Upper lobe of left lung (tissue), 6 donors: ENCODE measurements at regions not wholly inside any gene's neighbourhood (a gene's known extent, or its start where the extent isn't known, plus 50 kb on each side); places are given as distances from the start of the nearest gene placed in this dataset.

ENCODE experiments used
- ATAC-seq, 2 donors: fragments of 200-7000 bp; cut with Tn5 transposase; one replicate each; pipeline ENCODE4 v1.9.1; 2022; ENCODE audit warnings: mild to moderate bottlenecking in 2 of 2, moderate library complexity in 2 of 2; ENCODE audit not compliant: low FRiP score in 2 of 2
- DNase-seq, 2 donors: peaks; one replicate each; pipeline ENCODE4 v3.0.0-alpha.2; 2019 to 2020
- H3K27ac ChIP-seq, 4 donors: fragments of 200-600 bp; sonication (generic); one replicate each; pipeline ENCODE4 v1.5.1; 2016 to 2019
- H3K27me3 ChIP-seq, 4 donors: fragments of 200-600 bp; sonication (generic); one replicate each; pipeline ENCODE4 v1.5.1; 2017 to 2019
- H3K36me3 ChIP-seq, 4 donors: fragments of 200-600 bp; sonication (generic); one replicate each; pipeline ENCODE4 v1.5.1; 2016 to 2019
- H3K4me1 ChIP-seq, 4 donors: fragments of 200-600 bp; sonication (generic); one replicate each; pipeline ENCODE4 v1.5.1; 2018 to 2019
- H3K4me3 ChIP-seq, 4 donors: fragments of 200-600 bp; sonication (generic); one replicate each; pipeline ENCODE4 v1.5.1; 2017 to 2019; ENCODE audit warnings: mild to moderate bottlenecking in 2 of 4, moderate library complexity in 1 of 4
- H3K9me3 ChIP-seq, 4 donors: fragments of 200-600 bp; sonication (generic); one replicate each; pipeline ENCODE4 v1.5.1; 2018 to 2019
- EP300 ChIP-seq, 4 donors: sonication (generic); formaldehyde crosslinking; IDR thresholded peaks; one replicate each; pipeline ENCODE4 v1.5.1; 2017; ENCODE audit warnings: antibody characterized with exemption in 4 of 4, control low read depth in 2 of 4
- POLR2A ChIP-seq, 4 donors: fragments of 450-650 bp; IDR thresholded peaks; one replicate each; pipeline ENCODE4 v1.5.1; 2016 to 2017; ENCODE audit warnings: antibody characterized with exemption in 4 of 4, mild to moderate bottlenecking in 2 of 4
- POLR2AphosphoS5 ChIP-seq, 2 donors: sonication (generic); formaldehyde crosslinking; IDR thresholded peaks; one replicate each; pipeline ENCODE4 v1.5.1; 2017; ENCODE audit warnings: antibody characterized with exemption in 2 of 2
- WGBS, 2 donors: methylation state at CpG; one replicate each; pipeline ENCODE4 v1.1.5; 2017 to 2018; 5-methylcytosine and 5-hydroxymethylcytosine counted together
- TF ChIP-seq, protein P1 (sequence below), 6 experiments: fragments of 450-650 bp in 4 of 6; fragments of 200-600 bp in 2 of 6; sonication (generic) in 2 of 6; IDR thresholded peaks; one replicate each; pipeline ENCODE4 v1.5.1; 2016 to 2019; ENCODE audit warnings: antibody characterized with exemption in 6 of 6
- donor health status: DM: no; HTN: no; CAD: no; lungs with moderate emphysema.
- donor health status: DM: no; HTN: yes; CAD: no; lungs with severe emphysema.

DNA sequence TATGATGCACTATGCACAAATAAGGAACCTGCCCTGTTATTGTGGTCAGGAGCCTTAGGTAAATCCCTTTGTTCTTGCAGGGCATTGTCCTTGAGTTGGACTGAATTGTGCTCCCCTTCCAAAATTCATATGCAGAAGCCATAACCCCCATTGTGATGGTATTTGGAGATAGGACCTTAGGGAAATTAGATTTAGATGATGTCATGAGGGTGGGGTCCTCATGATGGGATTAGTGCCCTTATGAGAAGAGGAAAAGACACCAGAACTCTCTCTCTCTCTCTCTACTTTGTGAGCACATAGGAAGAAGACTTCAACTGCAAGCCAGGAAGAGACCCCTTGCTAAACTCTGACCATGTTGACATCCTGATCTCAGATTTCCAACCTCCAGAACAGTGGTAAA, 268.0 kb downstream of the LRFN2 start:
- no peak overlapping the region for H3K27ac ChIP-seq
- ATAC-seq (no peak), DNase-seq (no peak)
- H3K36me3 ChIP-seq = no peaks in the 10 kb centered on the region
- no peaks in the 10 kb centered on the region for H3K4me1 ChIP-seq
- no peak overlapping the region for H3K4me3 ChIP-seq
- H3K9me3 ChIP-seq = no peaks in the 10 kb centered on the region
- TF ChIP-seq, protein P1, sequence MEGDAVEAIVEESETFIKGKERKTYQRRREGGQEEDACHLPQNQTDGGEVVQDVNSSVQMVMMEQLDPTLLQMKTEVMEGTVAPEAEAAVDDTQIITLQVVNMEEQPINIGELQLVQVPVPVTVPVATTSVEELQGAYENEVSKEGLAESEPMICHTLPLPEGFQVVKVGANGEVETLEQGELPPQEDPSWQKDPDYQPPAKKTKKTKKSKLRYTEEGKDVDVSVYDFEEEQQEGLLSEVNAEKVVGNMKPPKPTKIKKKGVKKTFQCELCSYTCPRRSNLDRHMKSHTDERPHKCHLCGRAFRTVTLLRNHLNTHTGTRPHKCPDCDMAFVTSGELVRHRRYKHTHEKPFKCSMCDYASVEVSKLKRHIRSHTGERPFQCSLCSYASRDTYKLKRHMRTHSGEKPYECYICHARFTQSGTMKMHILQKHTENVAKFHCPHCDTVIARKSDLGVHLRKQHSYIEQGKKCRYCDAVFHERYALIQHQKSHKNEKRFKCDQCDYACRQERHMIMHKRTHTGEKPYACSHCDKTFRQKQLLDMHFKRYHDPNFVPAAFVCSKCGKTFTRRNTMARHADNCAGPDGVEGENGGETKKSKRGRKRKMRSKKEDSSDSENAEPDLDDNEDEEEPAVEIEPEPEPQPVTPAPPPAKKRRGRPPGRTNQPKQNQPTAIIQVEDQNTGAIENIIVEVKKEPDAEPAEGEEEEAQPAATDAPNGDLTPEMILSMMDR (IDR thresholded peaks at IDR 0.05) = no peak
- TF ChIP-seq POLR2AphosphoS5 (IDR thresholded peaks at IDR 0.05) = no peak
- TF ChIP-seq POLR2A (IDR thresholded peaks at IDR 0.05) = no peak
- no peak for TF ChIP-seq EP300 (IDR thresholded peaks at IDR 0.05)
- H3K27me3 ChIP-seq = no peaks in the 10 kb centered on the region

DNA sequence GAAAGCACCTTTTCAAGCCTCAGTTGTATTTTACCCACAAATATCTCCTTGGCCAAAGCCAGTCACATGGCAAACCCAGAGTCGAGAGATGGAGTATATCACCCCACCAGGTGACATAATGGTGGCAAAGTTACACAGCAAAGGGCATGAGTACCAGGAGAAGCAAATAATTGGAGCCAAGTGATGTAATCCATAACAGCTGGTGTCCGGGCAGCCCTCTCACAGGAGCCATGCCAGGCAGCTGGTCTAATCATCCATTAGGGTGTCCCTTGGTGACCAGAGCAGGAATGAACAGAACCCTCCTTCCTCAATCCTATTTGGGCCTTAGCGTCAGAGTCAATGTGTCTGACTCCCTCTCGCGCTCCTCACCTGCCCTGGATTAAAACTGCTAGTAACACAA, 272.1 kb downstream of the LRFN2 start:
- Histone ChIP-seq H3K27me3 (no peaks in the 10 kb centered on the region), H3K36me3 (no peaks in the 10 kb centered on the region), H3K9me3 (no peaks in the 10 kb centered on the region), H3K4me3 (no peak overlapping the region), H3K4me1 (no peaks in the 10 kb centered on the region), H3K27ac (no peak overlapping the region)
- WGBS, 2 donors = 87 to 90% methylated on average over 5 of the region's 5 CpGs
- DNase-seq = no peak
- no peak for ATAC-seq
- TF ChIP-seq EP300 (IDR thresholded peaks at IDR 0.05) (no peak), POLR2A (IDR thresholded peaks at IDR 0.05) (no peak), POLR2AphosphoS5 (IDR thresholded peaks at IDR 0.05) (no peak)
- TF ChIP-seq, protein P1 (IDR thresholded peaks at IDR 0.05) = no peak

DNA sequence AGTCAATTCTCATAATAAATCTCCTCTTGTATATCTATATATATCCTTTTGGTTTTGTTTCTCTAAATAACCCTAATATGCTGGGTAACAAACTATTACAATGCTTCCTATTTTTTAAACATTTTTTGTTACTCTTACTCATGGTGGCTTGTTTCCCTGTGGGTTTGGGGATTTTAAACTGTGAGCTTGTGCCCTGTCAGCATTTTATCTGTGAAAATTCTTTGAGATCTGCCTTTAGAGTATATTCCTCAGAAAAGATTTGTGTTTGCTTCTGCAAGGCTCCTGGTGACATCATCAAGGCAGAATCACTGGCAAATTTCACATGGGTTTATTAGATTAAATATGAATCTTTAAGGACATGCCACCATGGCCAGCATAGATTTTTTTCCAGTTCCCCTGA, 273.6 kb downstream of the LRFN2 start:
- no peak overlapping the region for H3K4me3 ChIP-seq
- ATAC-seq = no peak
- no peak overlapping the region for H3K27ac ChIP-seq
- no peaks in the 10 kb centered on the region for H3K9me3 ChIP-seq
- peaks cover 0 to 1% (median 0%) of the 10 kb centered on the region in 4 donors for H3K4me1 ChIP-seq
- TF ChIP-seq, protein P1 (IDR thresholded peaks at IDR 0.05) = no peak
- TF ChIP-seq POLR2A (IDR thresholded peaks at IDR 0.05) (no peak), EP300 (IDR thresholded peaks at IDR 0.05) (no peak), POLR2AphosphoS5 (IDR thresholded peaks at IDR 0.05) (no peak)
- no peaks in the 10 kb centered on the region for H3K27me3 ChIP-seq
- DNase-seq = no peak
- no peaks in the 10 kb centered on the region for H3K36me3 ChIP-seq

DNA sequence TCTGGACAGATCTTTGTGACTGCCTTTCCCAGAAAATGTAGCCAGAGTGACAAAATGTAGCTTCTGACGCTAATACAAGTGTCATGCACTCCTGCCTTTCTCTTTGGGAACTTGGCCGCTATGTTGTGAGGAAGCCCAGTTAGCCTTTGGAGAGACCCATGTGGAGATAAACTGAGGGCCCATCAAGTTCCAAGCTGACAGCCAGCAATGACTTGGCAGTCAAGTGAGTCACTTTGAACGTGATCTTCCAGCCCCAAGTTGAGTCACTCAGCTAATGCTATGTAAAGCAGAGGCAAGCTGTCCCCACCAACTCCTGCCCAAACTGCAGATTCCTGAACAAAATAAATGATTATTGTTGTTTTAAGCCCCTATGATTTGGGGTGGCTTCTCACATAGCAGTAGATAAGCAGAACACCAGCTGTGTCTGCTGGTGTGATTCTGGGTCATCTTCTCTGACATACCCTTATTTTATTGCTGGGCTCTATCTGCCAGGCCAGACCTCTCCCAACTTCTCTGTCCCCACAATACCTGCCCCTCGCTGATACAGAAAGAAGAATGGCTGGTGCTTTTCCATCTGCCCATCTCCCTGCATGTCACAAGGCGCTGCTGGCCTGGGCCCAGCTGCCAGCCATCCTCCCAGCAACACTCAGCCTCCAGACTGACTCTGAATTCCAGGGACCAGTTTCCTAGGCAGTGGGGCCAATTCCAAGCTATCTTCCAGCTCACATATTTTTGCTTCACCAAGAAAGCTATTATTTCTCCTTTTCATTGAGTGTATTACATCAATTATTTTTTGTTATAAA, 274.8 kb downstream of the LRFN2 start:
- Histone ChIP-seq H3K36me3 (no peaks in the 10 kb centered on the region), H3K4me3 (no peak overlapping the region), H3K27me3 (no peaks in the 10 kb centered on the region), H3K27ac (no peak overlapping the region), H3K4me1 (peaks cover 0 to 4% (median 0%) of the 10 kb centered on the region in 4 donors), H3K9me3 (no peaks in the 10 kb centered on the region)
- WGBS, 2 donors = 72 to 80% methylated on average over 5 of the region's 5 CpGs
- DNase-seq (no peak), ATAC-seq (no peak)
- TF ChIP-seq POLR2A (IDR thresholded peaks at IDR 0.05) (no peak), POLR2AphosphoS5 (IDR thresholded peaks at IDR 0.05) (no peak), EP300 (IDR thresholded peaks at IDR 0.05) (no peak)
- TF ChIP-seq, protein P1 (IDR thresholded peaks at IDR 0.05) = no peak
